B cell (primary cell): ENCODE measurements at regions not wholly inside any gene's neighbourhood (a gene's known extent, or its start where the extent isn't known, plus 50 kb on each side); places are given as distances from the start of the nearest gene placed in this dataset.

Source experiments
- ATAC-seq: fragments of 200-7000 bp; cut with Tn5 transposase; one replicate; pipeline ENCODE4 v1.10.0; 2021; ENCODE audit warnings: low read depth, mild to moderate bottlenecking, moderate number of reproducible peaks, moderate library complexity
- CTCF ChIA-PET: fragments of 350-600 bp; sonication (Branson Sonifier 250); formaldehyde crosslinking; loops from one replicate; lab custom pipeline; 2021; ENCODE audit warnings: antibody characterized with exemption, inconsistent platforms; lab: Charles Lee
- POLR2A ChIA-PET: fragments of 350-600 bp; sonication (Branson Sonifier 250); formaldehyde crosslinking; loops from one replicate; lab custom pipeline; 2021; ENCODE audit warnings: antibody characterized with exemption; lab: Charles Lee
- DNase-seq: peaks from one replicate; pipeline ENCODE4 v3.0.0; 2013
- H2AFZ ChIP-seq: 2 replicates; pipeline ENCODE4 v1.6.1; 2012; ENCODE audit warnings: mild to moderate bottlenecking, low read depth, low read length; ENCODE audit not compliant: insufficient read depth, poor library complexity, severe bottlenecking
- H3K27ac ChIP-seq, 2 donors: 1 replicate in 1 of 2; 2 replicates in 1 of 2; pipeline ENCODE4 v1.5.1; 2012 to 2013; ENCODE audit warnings: low read length in 2 of 2, mild to moderate bottlenecking in 2 of 2, moderate library complexity in 1 of 2
- H3K27me3 ChIP-seq, 4 experiments: fragments of 200-600 bp in 1 of 4; sonication (generic) in 1 of 4; replicated peaks in 1 of 4; 1 replicate in 2 of 4; 2 replicates in 2 of 4; pipeline versions ENCODE4 v1.6.1 to v1.7.0; 2013 to 2016; ENCODE audit warnings: low read length in 3 of 4, mild to moderate bottlenecking in 2 of 4, mixed read lengths in 1 of 4, moderate library complexity in 1 of 4; ENCODE audit not compliant: insufficient read depth in 4 of 4, control insufficient read depth in 3 of 4; ENCODE audit errors: control extremely low read depth in 1 of 4
- H3K36me3 ChIP-seq, 2 experiments: replicated peaks in 1 of 2; 1 replicate in 1 of 2; 2 replicates in 1 of 2; pipeline versions ENCODE4 v1.6.1 to v1.7.1; 2013; ENCODE audit warnings: low read length in 1 of 2; ENCODE audit not compliant: insufficient read depth in 2 of 2, control insufficient read depth in 1 of 2; ENCODE audit errors: control extremely low read depth in 1 of 2, extremely low read depth in 1 of 2
- H3K4me1 ChIP-seq, 2 donors: fragments of 200-600 bp in 1 of 2; sonication (generic) in 1 of 2; 1 replicate in 1 of 2; 2 replicates in 1 of 2; pipeline versions ENCODE4 v1.5.1 to v1.6.1; 2013 to 2017; ENCODE audit warnings: low read length in 2 of 2; ENCODE audit not compliant: control insufficient read depth in 2 of 2, insufficient read depth in 2 of 2
- H3K4me2 ChIP-seq: replicated peaks from 2 replicates; pipeline ENCODE3; 2012; ENCODE audit warnings: mild to moderate bottlenecking, low read depth, low read length; ENCODE audit not compliant: poor library complexity, severe bottlenecking
- H3K4me3 ChIP-seq, 5 experiments: fragments of 200-600 bp in 1 of 5; sonication (generic) in 1 of 5; 1 replicate in 3 of 5; 2 replicates in 2 of 5; pipeline versions ENCODE4 v1.5.1 to v1.7.0; 2011 to 2016; ENCODE audit warnings: low read length in 4 of 5, mild to moderate bottlenecking in 4 of 5, low read depth in 2 of 5, control low read depth in 1 of 5, moderate library complexity in 1 of 5; ENCODE audit not compliant: insufficient read depth in 1 of 5; ENCODE audit errors: control extremely low read depth in 1 of 5, extremely low read depth in 1 of 5
- H3K79me2 ChIP-seq: fragments of 200-600 bp; sonication (generic); one replicate; pipeline ENCODE4 v1.6.0; 2016; ENCODE audit warnings: low read length; ENCODE audit not compliant: control insufficient read depth, insufficient read depth
- H3K9ac ChIP-seq: fragments of 200-600 bp; sonication (generic); 2 replicates; pipeline ENCODE4 v1.6.1; 2017; ENCODE audit warnings: mild to moderate bottlenecking, low read length, moderate library complexity
- H3K9me3 ChIP-seq, 3 donors: one replicate each; pipeline versions ENCODE4 v1.6.1 to v1.7.1; 2013; ENCODE audit warnings: low read length in 2 of 3; ENCODE audit not compliant: control insufficient read depth in 2 of 3, insufficient read depth in 1 of 3; ENCODE audit errors: control extremely low read depth in 1 of 3
- H4K20me1 ChIP-seq: 2 replicates; pipeline ENCODE4 v1.6.0; 2012; ENCODE audit warnings: mild to moderate bottlenecking, low read length; ENCODE audit not compliant: insufficient read depth, control insufficient read depth, poor library complexity, severe bottlenecking
- H3K27ac Mint-ChIP-seq: one replicate; pipeline ENCODE4 v1.8.0; 2021; ENCODE audit warnings: mixed read lengths
- H3K27me3 Mint-ChIP-seq: one replicate; pipeline ENCODE4 v1.8.0; 2021; ENCODE audit warnings: mixed read lengths
- H3K4me1 Mint-ChIP-seq: one replicate; pipeline ENCODE4 v1.8.0; 2021; ENCODE audit warnings: mixed read lengths
- H3K4me3 Mint-ChIP-seq: one replicate; pipeline ENCODE4 v1.8.0; 2021; ENCODE audit warnings: mixed read lengths
- H3K9me3 Mint-ChIP-seq: one replicate; pipeline ENCODE4 v1.8.0; 2022; ENCODE audit warnings: mixed read lengths; ENCODE audit not compliant: insufficient read depth
- EZH2 ChIP-seq: IDR thresholded peaks from 2 replicates; pipeline ENCODE4 v1.6.1; 2012; ENCODE audit warnings: borderline replicate concordance, low read depth, mild to moderate bottlenecking, moderate library complexity, low read length; ENCODE audit not compliant: insufficient read depth, poor library complexity, severe bottlenecking
- WGBS: methylation state at CpG from one replicate; pipeline ENCODE4 v1.1.5; 2013; ENCODE audit warnings: missing lambda C conversion rate; ENCODE audit not compliant: insufficient coverage; 5-methylcytosine and 5-hydroxymethylcytosine counted together
- intact Hi-C: fragments of 100-400 bp; cut with micrococcal nuclease; formaldehyde crosslinking; loops from one replicate; pipeline ENCODE4 v1.10.0; 2022
- TF ChIP-seq, protein P1 (sequence below): fragments of 200-600 bp; IDR thresholded peaks from one replicate; pipeline ENCODE4 v1.8.0; 2022; ENCODE audit warnings: antibody characterized with exemption, mild to moderate bottlenecking

DNA sequence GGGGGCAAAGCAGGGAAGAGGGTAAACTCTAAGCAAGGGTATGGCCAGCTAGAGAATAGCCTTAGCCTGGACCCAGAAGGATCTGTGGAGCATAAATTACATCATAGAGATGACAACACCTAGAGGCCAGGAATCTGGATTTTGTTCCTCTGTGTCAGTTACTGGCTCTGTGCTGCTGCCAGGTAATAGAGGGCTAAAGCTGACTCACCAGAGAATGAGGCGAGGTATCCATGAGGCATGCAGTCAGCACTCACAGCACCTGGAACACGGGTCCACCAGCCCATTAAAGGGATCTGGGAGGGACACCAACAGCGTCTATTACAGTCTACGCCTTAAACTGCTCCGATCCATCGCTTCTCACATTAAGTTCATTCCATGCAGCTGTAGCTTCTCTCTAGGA is 74.9 kb upstream of the CMKLR1 start:
- ChIA-PET CTCF (no interaction called here), POLR2A (no interaction called here)
- intact Hi-C loops: no loop called here
- Histone ChIP-seq H3K79me2 (no peaks in the 10 kb centered on the region), H3K4me1 (no peaks in the 10 kb centered on the region), H3K36me3 (no peaks in the 10 kb centered on the region), H3K27me3 (peaks cover 0 to 6% (median 0%) of the 10 kb centered on the region in 4 experiments), H3K4me2 (no peak overlapping the region), H4K20me1 (no peaks in the 10 kb centered on the region), H3K27ac (no peak overlapping the region), H2AFZ (no peak overlapping the region), H3K9me3 (no peaks in the 10 kb centered on the region), H3K9ac (no peak overlapping the region), H3K4me3 (no peak overlapping the region)
- Mint-ChIP-seq H3K27me3 (peaks cover 20% of the 10 kb centered on the region), H3K4me3 (no peak overlapping the region), H3K27ac (no peak overlapping the region), H3K9me3 (peaks cover 3% of the 10 kb centered on the region), H3K4me1 (no peaks in the 10 kb centered on the region)
- DNase-seq (no peak), ATAC-seq (no peak)
- no peak for TF ChIP-seq EZH2
- TF ChIP-seq, protein P1, sequence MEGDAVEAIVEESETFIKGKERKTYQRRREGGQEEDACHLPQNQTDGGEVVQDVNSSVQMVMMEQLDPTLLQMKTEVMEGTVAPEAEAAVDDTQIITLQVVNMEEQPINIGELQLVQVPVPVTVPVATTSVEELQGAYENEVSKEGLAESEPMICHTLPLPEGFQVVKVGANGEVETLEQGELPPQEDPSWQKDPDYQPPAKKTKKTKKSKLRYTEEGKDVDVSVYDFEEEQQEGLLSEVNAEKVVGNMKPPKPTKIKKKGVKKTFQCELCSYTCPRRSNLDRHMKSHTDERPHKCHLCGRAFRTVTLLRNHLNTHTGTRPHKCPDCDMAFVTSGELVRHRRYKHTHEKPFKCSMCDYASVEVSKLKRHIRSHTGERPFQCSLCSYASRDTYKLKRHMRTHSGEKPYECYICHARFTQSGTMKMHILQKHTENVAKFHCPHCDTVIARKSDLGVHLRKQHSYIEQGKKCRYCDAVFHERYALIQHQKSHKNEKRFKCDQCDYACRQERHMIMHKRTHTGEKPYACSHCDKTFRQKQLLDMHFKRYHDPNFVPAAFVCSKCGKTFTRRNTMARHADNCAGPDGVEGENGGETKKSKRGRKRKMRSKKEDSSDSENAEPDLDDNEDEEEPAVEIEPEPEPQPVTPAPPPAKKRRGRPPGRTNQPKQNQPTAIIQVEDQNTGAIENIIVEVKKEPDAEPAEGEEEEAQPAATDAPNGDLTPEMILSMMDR: no peak
- 90% methylated on average over 4 of the region's 6 CpGs for WGBS

DNA sequence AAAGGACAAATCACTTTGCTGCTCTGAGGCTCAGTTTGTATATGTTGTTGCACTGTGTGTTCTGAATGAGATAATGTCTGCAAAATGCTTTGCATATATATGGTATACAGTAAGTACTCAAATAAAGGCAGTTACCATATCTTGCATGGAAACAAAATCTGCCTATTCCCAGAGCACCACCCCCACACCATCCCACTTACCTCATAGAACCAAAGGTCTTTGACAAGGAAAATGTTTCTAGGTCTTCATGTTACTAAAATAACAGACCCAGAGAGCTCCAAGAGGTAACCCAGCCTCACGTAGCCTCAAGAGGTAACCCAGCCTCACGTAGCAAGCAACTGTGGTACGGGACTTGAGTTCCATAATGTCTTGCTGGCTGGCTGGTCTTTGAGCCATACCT is 71.6 kb upstream of the CMKLR1 start:
- H3K9me3 ChIP-seq: peaks cover 0 to 7% (median 1%) of the 10 kb centered on the region in 3 donors
- no peak overlapping the region for H3K9ac ChIP-seq
- ChIA-PET POLR2A (no interaction called here), CTCF (no interaction called here)
- H3K79me2 ChIP-seq: no peaks in the 10 kb centered on the region
- H3K4me3 ChIP-seq: no peak overlapping the region
- TF ChIP-seq EZH2: no peak
- TF ChIP-seq, protein P1: no peak
- H3K27ac Mint-ChIP-seq: no peak overlapping the region
- H3K4me1 Mint-ChIP-seq: no peaks in the 10 kb centered on the region
- no peaks in the 10 kb centered on the region for H3K4me1 ChIP-seq
- no peak overlapping the region for H2AFZ ChIP-seq
- no peak overlapping the region for H3K4me3 Mint-ChIP-seq
- no peak for ATAC-seq
- H3K27ac ChIP-seq: no peak overlapping the region
- H3K27me3 Mint-ChIP-seq: peaks cover 26% of the 10 kb centered on the region
- no peak overlapping the region for H3K4me2 ChIP-seq
- H4K20me1 ChIP-seq: no peaks in the 10 kb centered on the region
- peaks cover 0 to 9% (median 1%) of the 10 kb centered on the region in 4 experiments for H3K27me3 ChIP-seq
- 92% methylated on average over 3 of the region's 3 CpGs for WGBS
- DNase-seq: no peak
- intact Hi-C loops: no loop called here
- H3K9me3 Mint-ChIP-seq: peaks cover 6% of the 10 kb centered on the region
- no peaks in the 10 kb centered on the region for H3K36me3 ChIP-seq
